ENCODE measurements at regions not wholly inside any gene's neighbourhood (a gene's known extent, or its start where the extent isn't known, plus 50 kb on each side); places are given as distances from the start of the nearest gene placed in this dataset.
"Not testable (repeated sequence)": the region's sequence is repeated elsewhere in the genome, so short reads cannot be mapped to it uniquely, and the experiment has no call there.

GRCh38 chr13:21872795-21873194 is 201.9 kb downstream of the FGF9 start:
- no peak for DNase-seq (ENCODE audit: low read depth in 4 of 4, low spot score in 3 of 4)

GRCh38 chr13:21875116-21875515 is 204.2 kb downstream of the FGF9 start:
- DNase-seq (ENCODE audit: low read depth in 4 of 4, low spot score in 3 of 4): no peak

GRCh38 chr13:21879263-21879914 is 208.5 kb downstream of the FGF9 start:
- DNase-seq (ENCODE audit: low read depth in 4 of 4, low spot score in 3 of 4): no peak

- no peak for DNase-seq (ENCODE audit: low read depth in 4 of 4, low spot score in 3 of 4)
Measured at GRCh38 chr13:21882766-21883165, 211.9 kb downstream of the FGF9 start.

- no peak for DNase-seq (ENCODE audit: low read depth in 4 of 4, low spot score in 3 of 4)
Measured at GRCh38 chr13:21883713-21884112, 212.8 kb downstream of the FGF9 start.

GRCh38 chr13:21884299-21884909 is 213.5 kb downstream of the FGF9 start:
- no peak for DNase-seq (ENCODE audit: low read depth in 4 of 4, low spot score in 3 of 4)

GRCh38 chr13:21884965-21885567 is 214.2 kb downstream of the FGF9 start:
- DNase-seq (ENCODE audit: low read depth in 4 of 4, low spot score in 3 of 4): no peak

- DNase-seq (ENCODE audit: low read depth in 4 of 4, low spot score in 3 of 4): no peak
Measured at GRCh38 chr13:21885714-21886224, 214.9 kb downstream of the FGF9 start.

- no peak for DNase-seq (ENCODE audit: low read depth in 4 of 4, low spot score in 3 of 4)
Measured at GRCh38 chr13:21889651-21890050, 218.8 kb downstream of the FGF9 start.

- not testable (repeated sequence) for DNase-seq (ENCODE audit: low read depth in 4 of 4, low spot score in 3 of 4)
Measured at GRCh38 chr13:21890220-21890619, 219.3 kb downstream of the FGF9 start.

- no peak for DNase-seq (ENCODE audit: low read depth in 4 of 4, low spot score in 3 of 4)
Measured at GRCh38 chr13:21894091-21894490, 223.2 kb downstream of the FGF9 start.

GRCh38 chr13:21894703-21895699 is 224.1 kb downstream of the FGF9 start:
- no peak for DNase-seq (ENCODE audit: low read depth in 4 of 4, low spot score in 3 of 4)

GRCh38 chr13:21895779-21896178 is 224.9 kb downstream of the FGF9 start:
- DNase-seq (ENCODE audit: low read depth in 4 of 4, low spot score in 3 of 4): no peak

GRCh38 chr13:21897161-21897560 is 226.3 kb downstream of the FGF9 start:
- DNase-seq (ENCODE audit: low read depth in 4 of 4, low spot score in 3 of 4): no peak

- no peak for DNase-seq (ENCODE audit: low read depth in 4 of 4, low spot score in 3 of 4)
Measured at GRCh38 chr13:21898459-21898858, 227.6 kb downstream of the FGF9 start.

- DNase-seq (ENCODE audit: low read depth in 4 of 4, low spot score in 3 of 4): no peak
Measured at GRCh38 chr13:21898945-21899344, 228.1 kb downstream of the FGF9 start.

GRCh38 chr13:21901336-21901735 is 230.5 kb downstream of the FGF9 start:
- no peak for DNase-seq (ENCODE audit: low read depth in 4 of 4, low spot score in 3 of 4)

- DNase-seq (ENCODE audit: low read depth in 4 of 4, low spot score in 3 of 4): no peak
Measured at GRCh38 chr13:21901811-21902708, 231.2 kb downstream of the FGF9 start.

- no peak for DNase-seq (ENCODE audit: low read depth in 4 of 4, low spot score in 3 of 4)
Measured at GRCh38 chr13:21902709-21903098, 231.8 kb downstream of the FGF9 start.

- no peak for DNase-seq (ENCODE audit: low read depth in 4 of 4, low spot score in 3 of 4)
Measured at GRCh38 chr13:21905486-21905885, 234.6 kb downstream of the FGF9 start.

All from left renal pelvis (tissue), 4 donors.